GM20000 (cell line): ENCODE measurements at regions not wholly inside any gene's neighbourhood (a gene's known extent, or its start where the extent isn't known, plus 50 kb on each side); places are given as distances from the start of the nearest gene placed in this dataset.

Experiments used
- DNase-seq: peaks from one replicate; pipeline ENCODE4 v3.0.0; 2012; ENCODE audit warnings: low spot score
- CTCF ChIP-seq: IDR thresholded peaks from 2 replicates; pipeline ENCODE4 v1.5.1; 2012; ENCODE audit warnings: mild to moderate bottlenecking, control low read depth; ENCODE audit errors: extremely low read depth, missing control alignments

GRCh38 chr2:203646266-203646864 is 60.1 kb upstream of the CD28 start:
- DNase-seq = no peak
- no peak for TF ChIP-seq CTCF

GRCh38 chr2:203646961-203647360 is 59.5 kb upstream of the CD28 start:
- no peak for DNase-seq
- TF ChIP-seq CTCF = no peak

- no peak for DNase-seq
- no peak for TF ChIP-seq CTCF
Measured at GRCh38 chr2:203647579-203647978, 58.9 kb upstream of the CD28 start.

- no peak for TF ChIP-seq CTCF
- DNase-seq = no peak
Measured at GRCh38 chr2:203648273-203648672, 58.2 kb upstream of the CD28 start.

- TF ChIP-seq CTCF = no peak
- no peak for DNase-seq
Measured at GRCh38 chr2:203649176-203649814, 57.1 kb upstream of the CD28 start.

GRCh38 chr2:203650860-203651613 is 55.4 kb upstream of the CD28 start:
- DNase-seq = no peak
- no peak for TF ChIP-seq CTCF

GRCh38 chr2:203651621-203652020 is 54.8 kb upstream of the CD28 start:
- no peak for TF ChIP-seq CTCF
- no peak for DNase-seq
